Right lung (tissue), 2 donors: ENCODE measurements at regions not wholly inside any gene's neighbourhood (a gene's known extent, or its start where the extent isn't known, plus 50 kb on each side); places are given as distances from the start of the nearest gene placed in this dataset.
"Not testable (repeated sequence)": the region's sequence is repeated elsewhere in the genome, so short reads cannot be mapped to it uniquely, and the experiment has no call there.

Experiments used
- DNase-seq, 2 donors: peaks; one replicate each; pipeline ENCODE4 v3.0.0-alpha.2; 2013

- no peak for DNase-seq
Observed at GRCh38 chr16:88331989-88332920, 50.5 kb upstream of the ZNF469 start.

- DNase-seq, result not testable (repeated sequence)
Observed at GRCh38 chr16:88332921-88333825, 49.6 kb upstream of the ZNF469 start.
